ENCODE measurements at regions not wholly inside any gene's neighbourhood (a gene's known extent, or its start where the extent isn't known, plus 50 kb on each side); places are given as distances from the start of the nearest gene placed in this dataset.

DNA sequence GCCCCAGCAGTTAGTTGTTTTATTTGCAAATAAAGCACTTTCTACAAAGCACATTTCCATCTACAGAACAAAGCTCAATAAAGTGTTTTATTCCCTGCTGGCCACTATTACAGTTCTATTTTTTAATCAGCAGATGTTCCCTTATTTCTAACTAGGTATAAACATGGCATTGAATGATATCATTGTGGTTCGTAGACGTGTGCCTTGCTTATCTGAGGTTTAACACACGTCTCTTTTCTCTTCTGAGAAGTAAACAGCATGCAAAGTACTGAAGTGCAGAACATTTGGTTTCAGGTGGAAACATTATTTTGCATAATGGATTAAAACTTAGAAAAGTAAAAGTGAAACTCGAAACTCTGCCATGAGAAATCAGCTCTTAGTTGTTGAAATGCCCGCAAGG lies 1989.3 kb upstream of the WWC1 start:
- WGBS: 59% methylated on average over 5 of the region's 5 CpGs
- no peaks in the 10 kb centered on the region for H3K27me3 ChIP-seq (ENCODE audit: control insufficient read depth in 4 of 4, insufficient read depth in 4 of 4, low read length in 3 of 4)
- no peak overlapping the region for H3K4me3 ChIP-seq (ENCODE audit: low read depth in 1 of 3, low read length in 3 of 3)
- H3K9ac ChIP-seq (ENCODE audit: low read depth in 1 of 2, low read length in 2 of 2): no peak overlapping the region
- H3K36me3 ChIP-seq (ENCODE audit: control insufficient read depth in 4 of 4, insufficient read depth in 3 of 4, low read depth in 1 of 4, low read length in 3 of 4): no peaks in the 10 kb centered on the region
- H3K4me1 ChIP-seq (ENCODE audit: control insufficient read depth in 4 of 4, insufficient read depth in 4 of 4, low read length in 3 of 4): no peaks in the 10 kb centered on the region
- H3K27ac ChIP-seq (ENCODE audit: low read depth in 1 of 2, low read length in 2 of 2): no peak overlapping the region
- DNase-seq (ENCODE audit: low spot score): no peak
- no peaks in the 10 kb centered on the region for H3K9me3 ChIP-seq (ENCODE audit: control insufficient read depth in 4 of 4, low read length in 3 of 4)
- TF ChIP-seq HNF4G (IDR thresholded peaks at IDR 0.05): no peak
- TF ChIP-seq, protein P1, sequence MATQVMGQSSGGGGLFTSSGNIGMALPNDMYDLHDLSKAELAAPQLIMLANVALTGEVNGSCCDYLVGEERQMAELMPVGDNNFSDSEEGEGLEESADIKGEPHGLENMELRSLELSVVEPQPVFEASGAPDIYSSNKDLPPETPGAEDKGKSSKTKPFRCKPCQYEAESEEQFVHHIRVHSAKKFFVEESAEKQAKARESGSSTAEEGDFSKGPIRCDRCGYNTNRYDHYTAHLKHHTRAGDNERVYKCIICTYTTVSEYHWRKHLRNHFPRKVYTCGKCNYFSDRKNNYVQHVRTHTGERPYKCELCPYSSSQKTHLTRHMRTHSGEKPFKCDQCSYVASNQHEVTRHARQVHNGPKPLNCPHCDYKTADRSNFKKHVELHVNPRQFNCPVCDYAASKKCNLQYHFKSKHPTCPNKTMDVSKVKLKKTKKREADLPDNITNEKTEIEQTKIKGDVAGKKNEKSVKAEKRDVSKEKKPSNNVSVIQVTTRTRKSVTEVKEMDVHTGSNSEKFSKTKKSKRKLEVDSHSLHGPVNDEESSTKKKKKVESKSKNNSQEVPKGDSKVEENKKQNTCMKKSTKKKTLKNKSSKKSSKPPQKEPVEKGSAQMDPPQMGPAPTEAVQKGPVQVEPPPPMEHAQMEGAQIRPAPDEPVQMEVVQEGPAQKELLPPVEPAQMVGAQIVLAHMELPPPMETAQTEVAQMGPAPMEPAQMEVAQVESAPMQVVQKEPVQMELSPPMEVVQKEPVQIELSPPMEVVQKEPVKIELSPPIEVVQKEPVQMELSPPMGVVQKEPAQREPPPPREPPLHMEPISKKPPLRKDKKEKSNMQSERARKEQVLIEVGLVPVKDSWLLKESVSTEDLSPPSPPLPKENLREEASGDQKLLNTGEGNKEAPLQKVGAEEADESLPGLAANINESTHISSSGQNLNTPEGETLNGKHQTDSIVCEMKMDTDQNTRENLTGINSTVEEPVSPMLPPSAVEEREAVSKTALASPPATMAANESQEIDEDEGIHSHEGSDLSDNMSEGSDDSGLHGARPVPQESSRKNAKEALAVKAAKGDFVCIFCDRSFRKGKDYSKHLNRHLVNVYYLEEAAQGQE (IDR thresholded peaks at IDR 0.05): no peak
- TF ChIP-seq, protein P2, sequence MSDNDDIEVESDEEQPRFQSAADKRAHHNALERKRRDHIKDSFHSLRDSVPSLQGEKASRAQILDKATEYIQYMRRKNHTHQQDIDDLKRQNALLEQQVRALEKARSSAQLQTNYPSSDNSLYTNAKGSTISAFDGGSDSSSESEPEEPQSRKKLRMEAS (IDR thresholded peaks at IDR 0.05): no peak
- TF ChIP-seq NR2F2 (IDR thresholded peaks at IDR 0.05): no peak
- TF ChIP-seq SP1 (IDR thresholded peaks at IDR 0.05): no peak
- TF ChIP-seq, protein P3, sequence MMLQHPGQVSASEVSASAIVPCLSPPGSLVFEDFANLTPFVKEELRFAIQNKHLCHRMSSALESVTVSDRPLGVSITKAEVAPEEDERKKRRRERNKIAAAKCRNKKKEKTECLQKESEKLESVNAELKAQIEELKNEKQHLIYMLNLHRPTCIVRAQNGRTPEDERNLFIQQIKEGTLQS (IDR thresholded peaks at IDR 0.05): no peak
- no peak for TF ChIP-seq FOXA2 (IDR thresholded peaks at IDR 0.05)
- no peak for TF ChIP-seq FOXA1 (IDR thresholded peaks at IDR 0.05)
- TF ChIP-seq GABPA (IDR thresholded peaks at IDR 0.05 in 1 of 2, conservative IDR thresholded peaks at IDR 0.05 in 1 of 2): no peak
- TF ChIP-seq EGR1 (IDR thresholded peaks at IDR 0.05; ENCODE audit: low read depth in 2 of 2): no peak
- TF ChIP-seq YY1 (IDR thresholded peaks at IDR 0.05): no peak
- TF ChIP-seq HNF4A (conservative IDR thresholded peaks at IDR 0.05): no peak
- TF ChIP-seq TAF1 (conservative IDR thresholded peaks at IDR 0.05): no peak
- no peak for TF ChIP-seq RAD21 (IDR thresholded peaks at IDR 0.05)
- TF ChIP-seq, protein P4, sequence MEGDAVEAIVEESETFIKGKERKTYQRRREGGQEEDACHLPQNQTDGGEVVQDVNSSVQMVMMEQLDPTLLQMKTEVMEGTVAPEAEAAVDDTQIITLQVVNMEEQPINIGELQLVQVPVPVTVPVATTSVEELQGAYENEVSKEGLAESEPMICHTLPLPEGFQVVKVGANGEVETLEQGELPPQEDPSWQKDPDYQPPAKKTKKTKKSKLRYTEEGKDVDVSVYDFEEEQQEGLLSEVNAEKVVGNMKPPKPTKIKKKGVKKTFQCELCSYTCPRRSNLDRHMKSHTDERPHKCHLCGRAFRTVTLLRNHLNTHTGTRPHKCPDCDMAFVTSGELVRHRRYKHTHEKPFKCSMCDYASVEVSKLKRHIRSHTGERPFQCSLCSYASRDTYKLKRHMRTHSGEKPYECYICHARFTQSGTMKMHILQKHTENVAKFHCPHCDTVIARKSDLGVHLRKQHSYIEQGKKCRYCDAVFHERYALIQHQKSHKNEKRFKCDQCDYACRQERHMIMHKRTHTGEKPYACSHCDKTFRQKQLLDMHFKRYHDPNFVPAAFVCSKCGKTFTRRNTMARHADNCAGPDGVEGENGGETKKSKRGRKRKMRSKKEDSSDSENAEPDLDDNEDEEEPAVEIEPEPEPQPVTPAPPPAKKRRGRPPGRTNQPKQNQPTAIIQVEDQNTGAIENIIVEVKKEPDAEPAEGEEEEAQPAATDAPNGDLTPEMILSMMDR (IDR thresholded peaks at IDR 0.05; ENCODE audit: low read depth, low read length, missing input control): no peak
- TF ChIP-seq, protein P5, sequence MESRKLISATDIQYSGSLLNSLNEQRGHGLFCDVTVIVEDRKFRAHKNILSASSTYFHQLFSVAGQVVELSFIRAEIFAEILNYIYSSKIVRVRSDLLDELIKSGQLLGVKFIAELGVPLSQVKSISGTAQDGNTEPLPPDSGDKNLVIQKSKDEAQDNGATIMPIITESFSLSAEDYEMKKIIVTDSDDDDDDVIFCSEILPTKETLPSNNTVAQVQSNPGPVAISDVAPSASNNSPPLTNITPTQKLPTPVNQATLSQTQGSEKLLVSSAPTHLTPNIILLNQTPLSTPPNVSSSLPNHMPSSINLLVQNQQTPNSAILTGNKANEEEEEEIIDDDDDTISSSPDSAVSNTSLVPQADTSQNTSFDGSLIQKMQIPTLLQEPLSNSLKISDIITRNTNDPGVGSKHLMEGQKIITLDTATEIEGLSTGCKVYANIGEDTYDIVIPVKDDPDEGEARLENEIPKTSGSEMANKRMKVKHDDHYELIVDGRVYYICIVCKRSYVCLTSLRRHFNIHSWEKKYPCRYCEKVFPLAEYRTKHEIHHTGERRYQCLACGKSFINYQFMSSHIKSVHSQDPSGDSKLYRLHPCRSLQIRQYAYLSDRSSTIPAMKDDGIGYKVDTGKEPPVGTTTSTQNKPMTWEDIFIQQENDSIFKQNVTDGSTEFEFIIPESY (IDR thresholded peaks at IDR 0.05): no peak
- TF ChIP-seq JUND (IDR thresholded peaks at IDR 0.05): no peak
- TF ChIP-seq RXRA (IDR thresholded peaks at IDR 0.05): no peak

Data from liver (tissue), 8 donors.